Chondrocyte (in vitro differentiated cells): ENCODE measurements at regions not wholly inside any gene's neighbourhood (a gene's known extent, or its start where the extent isn't known, plus 50 kb on each side); places are given as distances from the start of the nearest gene placed in this dataset.

Source experiments
- DNase-seq: peaks from one replicate; pipeline ENCODE4 v3.0.0; 2021; ENCODE audit warnings: mixed read lengths, low spot score
- H3K27ac Mint-ChIP-seq: one replicate; pipeline ENCODE4 v1.8.0; 2021; ENCODE audit warnings: mild to moderate bottlenecking, moderate library complexity, mixed read lengths; ENCODE audit not compliant: unreplicated experiment
- H3K27me3 Mint-ChIP-seq: 2 replicates; pipeline ENCODE4 v1.8.0; 2021; ENCODE audit warnings: low read depth, mixed read lengths
- H3K36me3 Mint-ChIP-seq: 2 replicates; pipeline ENCODE4 v1.8.0; 2021; ENCODE audit warnings: low read depth, mixed read lengths
- H3K4me1 Mint-ChIP-seq: 2 replicates; pipeline ENCODE4 v1.8.0; 2021; ENCODE audit warnings: low read depth, mild to moderate bottlenecking, mixed read lengths
- H3K4me3 Mint-ChIP-seq: one replicate; pipeline ENCODE4 v1.8.0; 2021; ENCODE audit warnings: mild to moderate bottlenecking, moderate library complexity, mixed read lengths; ENCODE audit not compliant: unreplicated experiment
- H3K9me3 Mint-ChIP-seq: 2 replicates; pipeline ENCODE4 v1.8.0; 2021; ENCODE audit warnings: low read depth, mixed read lengths
- TF ChIP-seq, protein P1 (sequence below): fragments of 200-600 bp; sonication (generic); IDR thresholded peaks from 2 replicates; pipeline ENCODE4 v1.5.0; 2021; ENCODE audit warnings: antibody characterized with exemption, mild to moderate bottlenecking, moderate library complexity

GRCh38 chr2:194907569-194907968 lies 749.5 kb upstream of the SLC39A10 start:
- no peak overlapping the region for H3K4me3 Mint-ChIP-seq
- DNase-seq = no peak
- no peaks in the 10 kb centered on the region for H3K36me3 Mint-ChIP-seq
- no peaks in the 10 kb centered on the region for H3K4me1 Mint-ChIP-seq
- H3K9me3 Mint-ChIP-seq = no peaks in the 10 kb centered on the region
- H3K27ac Mint-ChIP-seq = no peak overlapping the region
- H3K27me3 Mint-ChIP-seq = peaks cover 16% of the 10 kb centered on the region
- TF ChIP-seq, protein P1, sequence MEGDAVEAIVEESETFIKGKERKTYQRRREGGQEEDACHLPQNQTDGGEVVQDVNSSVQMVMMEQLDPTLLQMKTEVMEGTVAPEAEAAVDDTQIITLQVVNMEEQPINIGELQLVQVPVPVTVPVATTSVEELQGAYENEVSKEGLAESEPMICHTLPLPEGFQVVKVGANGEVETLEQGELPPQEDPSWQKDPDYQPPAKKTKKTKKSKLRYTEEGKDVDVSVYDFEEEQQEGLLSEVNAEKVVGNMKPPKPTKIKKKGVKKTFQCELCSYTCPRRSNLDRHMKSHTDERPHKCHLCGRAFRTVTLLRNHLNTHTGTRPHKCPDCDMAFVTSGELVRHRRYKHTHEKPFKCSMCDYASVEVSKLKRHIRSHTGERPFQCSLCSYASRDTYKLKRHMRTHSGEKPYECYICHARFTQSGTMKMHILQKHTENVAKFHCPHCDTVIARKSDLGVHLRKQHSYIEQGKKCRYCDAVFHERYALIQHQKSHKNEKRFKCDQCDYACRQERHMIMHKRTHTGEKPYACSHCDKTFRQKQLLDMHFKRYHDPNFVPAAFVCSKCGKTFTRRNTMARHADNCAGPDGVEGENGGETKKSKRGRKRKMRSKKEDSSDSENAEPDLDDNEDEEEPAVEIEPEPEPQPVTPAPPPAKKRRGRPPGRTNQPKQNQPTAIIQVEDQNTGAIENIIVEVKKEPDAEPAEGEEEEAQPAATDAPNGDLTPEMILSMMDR = no peak

- no peaks in the 10 kb centered on the region for H3K36me3 Mint-ChIP-seq
- DNase-seq = no peak
- H3K27me3 Mint-ChIP-seq = peaks cover 10% of the 10 kb centered on the region
- no peaks in the 10 kb centered on the region for H3K9me3 Mint-ChIP-seq
- H3K27ac Mint-ChIP-seq = no peak overlapping the region
- TF ChIP-seq, protein P1 = no peak
- no peaks in the 10 kb centered on the region for H3K4me1 Mint-ChIP-seq
- no peak overlapping the region for H3K4me3 Mint-ChIP-seq
Measured at GRCh38 chr2:194896871-194897270, 760.2 kb upstream of the SLC39A10 start.

DNA sequence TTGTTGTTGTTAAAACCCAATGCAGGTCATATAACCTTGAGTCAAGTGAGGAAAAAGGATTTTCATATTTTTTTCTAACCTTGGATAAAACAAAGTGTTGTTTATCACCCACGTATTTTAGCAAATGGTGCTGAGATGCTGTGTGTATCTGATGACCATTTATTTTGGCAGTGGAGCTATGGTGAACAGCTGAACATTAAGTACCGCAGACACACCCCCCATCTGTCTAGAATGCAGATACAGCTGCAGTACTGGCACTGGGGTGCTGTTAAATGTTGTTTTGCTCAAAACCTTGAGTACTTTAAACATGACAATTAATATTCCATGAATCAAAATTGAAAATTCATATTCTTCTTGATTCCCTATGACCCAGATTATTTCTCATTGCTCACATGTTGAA lies 773.3 kb upstream of the SLC39A10 start:
- Mint-ChIP-seq H3K36me3 (no peaks in the 10 kb centered on the region), H3K4me1 (no peaks in the 10 kb centered on the region), H3K27me3 (peaks cover 24% of the 10 kb centered on the region), H3K9me3 (no peaks in the 10 kb centered on the region), H3K4me3 (no peak overlapping the region), H3K27ac (no peak overlapping the region)
- no peak for DNase-seq
- TF ChIP-seq, protein P1 = no peak

DNA sequence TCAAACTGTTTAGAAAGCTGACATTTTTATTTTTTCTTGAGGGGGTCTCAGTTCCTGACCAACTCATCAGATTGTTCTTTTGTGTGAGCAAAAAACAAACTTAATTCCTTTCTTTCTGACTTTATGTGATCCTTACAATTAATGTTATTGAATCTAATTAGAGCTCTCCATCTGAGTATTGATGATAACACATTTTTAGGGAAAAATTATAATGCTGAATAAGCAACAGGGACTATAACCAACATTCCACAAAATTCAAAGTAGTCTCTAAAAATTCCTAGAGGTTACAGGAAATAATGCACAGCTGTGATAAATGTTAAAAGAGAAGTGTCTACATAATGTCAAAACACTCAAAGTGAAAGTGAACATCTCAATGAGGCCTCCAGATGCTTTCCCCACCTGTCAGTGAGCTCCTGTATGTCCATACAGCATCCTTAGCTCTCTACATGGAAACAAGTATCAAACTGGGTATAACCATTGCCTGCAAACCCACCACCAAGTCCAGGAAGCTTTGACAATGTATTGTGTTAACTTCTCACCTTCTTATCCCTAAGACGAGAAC lies 786.0 kb upstream of the SLC39A10 start:
- no peak overlapping the region for H3K4me3 Mint-ChIP-seq
- no peaks in the 10 kb centered on the region for H3K9me3 Mint-ChIP-seq
- DNase-seq = no peak
- no peaks in the 10 kb centered on the region for H3K36me3 Mint-ChIP-seq
- TF ChIP-seq, protein P1 = no peak
- H3K4me1 Mint-ChIP-seq = no peaks in the 10 kb centered on the region
- H3K27me3 Mint-ChIP-seq = peaks cover 11% of the 10 kb centered on the region
- H3K27ac Mint-ChIP-seq = no peak overlapping the region

GRCh38 chr2:194867328-194867727 lies 789.7 kb upstream of the SLC39A10 start:
- no peaks in the 10 kb centered on the region for H3K4me1 Mint-ChIP-seq

More at GRCh38 chr2:194867328-194867727, 789.7 kb upstream of the SLC39A10 start:
- no peak overlapping the region for H3K27ac Mint-ChIP-seq
- no peak for DNase-seq
- H3K27me3 Mint-ChIP-seq = peaks cover 22% of the 10 kb centered on the region
- no peak overlapping the region for H3K4me3 Mint-ChIP-seq
- H3K9me3 Mint-ChIP-seq = no peaks in the 10 kb centered on the region
- H3K36me3 Mint-ChIP-seq = no peaks in the 10 kb centered on the region
- TF ChIP-seq, protein P1 = peak; percentile 82
